Posterior cingulate gyrus (tissue), 11 donors: ENCODE measurements at regions not wholly inside any gene's neighbourhood (a gene's known extent, or its start where the extent isn't known, plus 50 kb on each side); places are given as distances from the start of the nearest gene placed in this dataset.

ENCODE experiments used
- DNase-seq, 10 donors: peaks; one replicate each; pipeline versions ENCODE4 v3.0.0 to v3.0.0-alpha.2; 2020 to 2021; ENCODE audit warnings: mixed read lengths in 3 of 10
- intact Hi-C: fragments of 100-400 bp; cut with DNase I; formaldehyde crosslinking; loops from one replicate; pipeline ENCODE4 v1.15.1; 2023

GRCh38 chr18:34976899-34977837 lies 64.0 kb upstream of the MAPRE2 start:
- DNase-seq: peak; percentile 82 to 98 (median 89)
- intact Hi-C loops: loop anchor here (5.0 to 10.0 kb wide), 2 partner anchors 65 to 92 kb away; no protein-coding TSS in a partner anchor

GRCh38 chr18:34977838-34978532 lies 63.2 kb upstream of the MAPRE2 start:
- peak; percentile 20 to 88 (median 50) for DNase-seq
- intact Hi-C loops: loop anchor here (2.0 to 10.0 kb wide), 3 partner anchors 63 to 93 kb away; partner anchors contain the start of gene MAPRE2

- intact Hi-C loops: loop anchor here (2.0 to 10.0 kb wide), 3 partner anchors 62 to 94 kb away; partner anchors contain the start of gene MAPRE2
- DNase-seq: no peak
Observed at GRCh38 chr18:34978533-34978893, 62.7 kb upstream of the MAPRE2 start.

GRCh38 chr18:34978953-34979608 lies 62.1 kb upstream of the MAPRE2 start:
- intact Hi-C loops: loop anchor here (2.0 to 10.0 kb wide), 3 partner anchors 62 to 94 kb away; partner anchors contain the start of gene MAPRE2
- peak; percentile 36 to 93 (median 66) for DNase-seq

GRCh38 chr18:34981487-34981886 lies 59.7 kb upstream of the MAPRE2 start:
- DNase-seq: no peak
- intact Hi-C loops: no loop called here

GRCh38 chr18:34985963-34986362 lies 55.2 kb upstream of the MAPRE2 start:
- no peak for DNase-seq
- intact Hi-C loops: no loop called here

- no peak for DNase-seq
- intact Hi-C loops: no loop called here
Observed at GRCh38 chr18:34990597-34990996, 50.6 kb upstream of the MAPRE2 start.

- DNase-seq: no peak
- intact Hi-C loops: no loop called here
Observed at GRCh38 chr18:34991152-34991551, 50.1 kb upstream of the MAPRE2 start.
